SK-N-SH treated with all-trans-retinoic acid at 6 μM for 48 hours (cell line): ENCODE measurements at regions not wholly inside any gene's neighbourhood (a gene's known extent, or its start where the extent isn't known, plus 50 kb on each side); places are given as distances from the start of the nearest gene placed in this dataset.

ENCODE experiments used
- ARNTL ChIP-seq: fragments of 450-650 bp; formaldehyde crosslinking; IDR thresholded peaks from 2 replicates; pipeline ENCODE4 v1.5.0; 2020; ENCODE audit warnings: low read depth, mild to moderate bottlenecking, moderate library complexity, borderline replicate concordance
- BACH2 ChIP-seq: fragments of 250-450 bp; sonication (Bioruptor Pico); IDR thresholded peaks from 2 replicates; pipeline ENCODE4 v1.9.0; 2021; ENCODE audit warnings: mild to moderate bottlenecking, borderline replicate concordance
- ISL1 ChIP-seq: fragments of 250-450 bp; sonication (Bioruptor Pico); IDR thresholded peaks from 2 replicates; pipeline ENCODE4 v2.1.2; 2022; ENCODE audit warnings: mild to moderate bottlenecking, moderate library complexity
- OSR1 ChIP-seq: fragments of 250-450 bp; sonication (Bioruptor Pico); IDR thresholded peaks from 2 replicates; pipeline ENCODE4 v1.8.0; 2022; ENCODE audit warnings: moderate library complexity, mild to moderate bottlenecking, inconsistent platforms
- PPARA ChIP-seq: fragments of 250-450 bp; sonication (Bioruptor Pico); IDR thresholded peaks from 2 replicates; pipeline ENCODE4 v1.5.0; 2020; ENCODE audit warnings: mild to moderate bottlenecking, borderline replicate concordance
- TCF4 ChIP-seq: fragments of 250-450 bp; sonication (Bioruptor Pico); IDR thresholded peaks from 2 replicates; pipeline ENCODE4 v1.8.0; 2021; ENCODE audit warnings: mild to moderate bottlenecking, moderate library complexity, borderline replicate concordance
- ZC3H10 ChIP-seq: fragments of 250-450 bp; sonication (Bioruptor Pico); IDR thresholded peaks from 2 replicates; pipeline ENCODE4 v1.5.1; 2021; ENCODE audit warnings: mild to moderate bottlenecking, moderate library complexity
- ZFP3 ChIP-seq: fragments of 250-450 bp; sonication (Bioruptor Pico); IDR thresholded peaks from 2 replicates; pipeline ENCODE4 v1.5.0; 2020; ENCODE audit warnings: mild to moderate bottlenecking, moderate library complexity
- TF ChIP-seq, protein P1 (sequence below): fragments of 250-450 bp; sonication (Bioruptor Pico); IDR thresholded peaks from 2 replicates; pipeline ENCODE4 v1.5.1; 2021; ENCODE audit warnings: mild to moderate bottlenecking, moderate library complexity
- TF ChIP-seq, protein P2 (sequence below): fragments of 250-450 bp; sonication (Bioruptor Pico); IDR thresholded peaks from 2 replicates; pipeline ENCODE4 v1.5.1; 2020; ENCODE audit warnings: low read depth, mild to moderate bottlenecking, moderate library complexity
- TF ChIP-seq, protein P3 (sequence below): fragments of 250-450 bp; sonication (Bioruptor Pico); IDR thresholded peaks from 2 replicates; pipeline ENCODE4 v1.8.0; 2020; ENCODE audit warnings: mild to moderate bottlenecking, moderate library complexity, borderline replicate concordance
- TF ChIP-seq, protein P4 (sequence below): fragments of 250-450 bp; sonication (Bioruptor Pico); IDR thresholded peaks from 2 replicates; pipeline ENCODE4 v1.8.0; 2021; ENCODE audit warnings: low read depth, mild to moderate bottlenecking, moderate library complexity, borderline replicate concordance

DNA sequence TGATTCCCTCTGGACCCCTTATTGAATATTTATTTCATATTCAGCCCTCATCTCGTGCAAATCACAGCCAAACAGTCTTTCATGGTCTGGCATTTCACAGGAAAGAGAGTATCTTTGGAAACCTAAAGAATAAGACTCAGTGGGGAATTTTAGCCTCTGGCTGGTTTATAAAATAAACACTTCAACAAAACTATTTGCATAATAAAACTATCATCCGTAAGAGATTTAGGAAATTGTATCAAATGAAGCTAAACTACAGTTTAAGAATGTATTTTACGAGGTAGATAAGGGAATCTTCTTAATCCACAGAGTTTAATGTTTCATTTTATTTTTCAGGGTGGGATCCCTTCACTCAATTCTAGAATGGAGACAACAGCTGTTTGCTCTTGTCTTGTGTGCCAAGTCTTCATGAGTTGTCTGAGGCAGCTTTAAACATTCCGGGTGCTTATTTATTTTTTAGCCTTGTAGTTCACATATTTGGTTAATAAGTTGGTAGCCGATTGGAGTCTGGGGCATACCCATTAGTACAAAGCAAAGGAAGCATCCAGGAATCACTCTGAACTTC, 634.4 kb upstream of the KLF12 start:
- TF ChIP-seq, protein P1, sequence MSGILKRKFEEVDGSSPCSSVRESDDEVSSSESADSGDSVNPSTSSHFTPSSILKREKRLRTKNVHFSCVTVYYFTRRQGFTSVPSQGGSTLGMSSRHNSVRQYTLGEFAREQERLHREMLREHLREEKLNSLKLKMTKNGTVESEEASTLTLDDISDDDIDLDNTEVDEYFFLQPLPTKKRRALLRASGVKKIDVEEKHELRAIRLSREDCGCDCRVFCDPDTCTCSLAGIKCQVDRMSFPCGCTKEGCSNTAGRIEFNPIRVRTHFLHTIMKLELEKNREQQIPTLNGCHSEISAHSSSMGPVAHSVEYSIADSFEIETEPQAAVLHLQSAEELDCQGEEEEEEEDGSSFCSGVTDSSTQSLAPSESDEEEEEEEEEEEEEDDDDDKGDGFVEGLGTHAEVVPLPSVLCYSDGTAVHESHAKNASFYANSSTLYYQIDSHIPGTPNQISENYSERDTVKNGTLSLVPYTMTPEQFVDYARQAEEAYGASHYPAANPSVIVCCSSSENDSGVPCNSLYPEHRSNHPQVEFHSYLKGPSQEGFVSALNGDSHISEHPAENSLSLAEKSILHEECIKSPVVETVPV: no peak
- no peak for TF ChIP-seq PPARA (CRISPR knock-in tag)
- no peak for TF ChIP-seq ZC3H10 (CRISPR knock-in tag)
- no peak for TF ChIP-seq BACH2
- TF ChIP-seq ZFP3 (CRISPR knock-in tag): no peak
- no peak for TF ChIP-seq ARNTL (CRISPR knock-in tag)
- TF ChIP-seq, protein P2, sequence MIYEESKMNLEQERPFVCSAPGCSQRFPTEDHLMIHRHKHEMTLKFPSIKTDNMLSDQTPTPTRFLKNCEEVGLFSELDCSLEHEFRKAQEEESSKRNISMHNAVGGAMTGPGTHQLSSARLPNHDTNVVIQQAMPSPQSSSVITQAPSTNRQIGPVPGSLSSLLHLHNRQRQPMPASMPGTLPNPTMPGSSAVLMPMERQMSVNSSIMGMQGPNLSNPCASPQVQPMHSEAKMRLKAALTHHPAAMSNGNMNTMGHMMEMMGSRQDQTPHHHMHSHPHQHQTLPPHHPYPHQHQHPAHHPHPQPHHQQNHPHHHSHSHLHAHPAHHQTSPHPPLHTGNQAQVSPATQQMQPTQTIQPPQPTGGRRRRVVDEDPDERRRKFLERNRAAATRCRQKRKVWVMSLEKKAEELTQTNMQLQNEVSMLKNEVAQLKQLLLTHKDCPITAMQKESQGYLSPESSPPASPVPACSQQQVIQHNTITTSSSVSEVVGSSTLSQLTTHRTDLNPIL (CRISPR knock-in tag): no peak
- TF ChIP-seq ISL1 (CRISPR knock-in tag): no peak
- TF ChIP-seq, protein P3, sequence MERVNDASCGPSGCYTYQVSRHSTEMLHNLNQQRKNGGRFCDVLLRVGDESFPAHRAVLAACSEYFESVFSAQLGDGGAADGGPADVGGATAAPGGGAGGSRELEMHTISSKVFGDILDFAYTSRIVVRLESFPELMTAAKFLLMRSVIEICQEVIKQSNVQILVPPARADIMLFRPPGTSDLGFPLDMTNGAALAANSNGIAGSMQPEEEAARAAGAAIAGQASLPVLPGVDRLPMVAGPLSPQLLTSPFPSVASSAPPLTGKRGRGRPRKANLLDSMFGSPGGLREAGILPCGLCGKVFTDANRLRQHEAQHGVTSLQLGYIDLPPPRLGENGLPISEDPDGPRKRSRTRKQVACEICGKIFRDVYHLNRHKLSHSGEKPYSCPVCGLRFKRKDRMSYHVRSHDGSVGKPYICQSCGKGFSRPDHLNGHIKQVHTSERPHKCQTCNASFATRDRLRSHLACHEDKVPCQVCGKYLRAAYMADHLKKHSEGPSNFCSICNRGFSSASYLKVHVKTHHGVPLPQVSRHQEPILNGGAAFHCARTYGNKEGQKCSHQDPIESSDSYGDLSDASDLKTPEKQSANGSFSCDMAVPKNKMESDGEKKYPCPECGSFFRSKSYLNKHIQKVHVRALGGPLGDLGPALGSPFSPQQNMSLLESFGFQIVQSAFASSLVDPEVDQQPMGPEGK (CRISPR knock-in tag): no peak
- TF ChIP-seq OSR1 (CRISPR knock-in tag): no peak
- TF ChIP-seq, protein P4, sequence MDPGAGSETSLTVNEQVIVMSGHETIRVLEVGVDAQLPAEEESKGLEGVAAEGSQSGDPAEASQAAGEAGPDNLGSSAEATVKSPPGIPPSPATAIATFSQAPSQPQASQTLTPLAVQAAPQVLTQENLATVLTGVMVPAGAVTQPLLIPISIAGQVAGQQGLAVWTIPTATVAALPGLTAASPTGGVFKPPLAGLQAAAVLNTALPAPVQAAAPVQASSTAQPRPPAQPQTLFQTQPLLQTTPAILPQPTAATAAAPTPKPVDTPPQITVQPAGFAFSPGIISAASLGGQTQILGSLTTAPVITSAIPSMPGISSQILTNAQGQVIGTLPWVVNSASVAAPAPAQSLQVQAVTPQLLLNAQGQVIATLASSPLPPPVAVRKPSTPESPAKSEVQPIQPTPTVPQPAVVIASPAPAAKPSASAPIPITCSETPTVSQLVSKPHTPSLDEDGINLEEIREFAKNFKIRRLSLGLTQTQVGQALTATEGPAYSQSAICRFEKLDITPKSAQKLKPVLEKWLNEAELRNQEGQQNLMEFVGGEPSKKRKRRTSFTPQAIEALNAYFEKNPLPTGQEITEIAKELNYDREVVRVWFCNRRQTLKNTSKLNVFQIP (CRISPR knock-in tag): no peak
- TF ChIP-seq TCF4: no peak
